Ecto neural progenitor cell (in vitro differentiated cells): ENCODE measurements at regions not wholly inside any gene's neighbourhood (a gene's known extent, or its start where the extent isn't known, plus 50 kb on each side); places are given as distances from the start of the nearest gene placed in this dataset.

ENCODE experiments used
- DNase-seq: peaks from one replicate; pipeline ENCODE4 v3.0.0-alpha.2; 2018; ENCODE audit warnings: low spot score

DNA sequence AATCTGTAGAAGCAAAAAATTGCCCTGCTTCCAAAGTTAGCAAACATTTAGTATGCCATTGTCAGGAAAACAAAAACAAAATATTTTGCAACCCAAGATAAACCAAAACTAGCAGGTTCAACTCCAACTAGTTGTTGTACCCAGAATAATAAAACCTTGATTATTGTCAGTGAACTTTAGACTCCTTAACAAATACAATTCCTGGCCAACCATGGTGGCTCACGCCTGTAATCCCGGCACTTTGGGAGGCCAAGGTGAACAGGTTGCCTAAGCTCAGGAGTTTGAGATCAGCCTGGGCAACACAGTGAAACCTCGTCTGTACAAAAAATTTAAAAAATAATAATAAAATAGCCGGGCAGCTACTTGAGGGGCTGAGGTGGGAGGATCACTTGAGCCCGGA is 53.6 kb upstream of the EPCAM start:
- DNase-seq: no peak

DNA sequence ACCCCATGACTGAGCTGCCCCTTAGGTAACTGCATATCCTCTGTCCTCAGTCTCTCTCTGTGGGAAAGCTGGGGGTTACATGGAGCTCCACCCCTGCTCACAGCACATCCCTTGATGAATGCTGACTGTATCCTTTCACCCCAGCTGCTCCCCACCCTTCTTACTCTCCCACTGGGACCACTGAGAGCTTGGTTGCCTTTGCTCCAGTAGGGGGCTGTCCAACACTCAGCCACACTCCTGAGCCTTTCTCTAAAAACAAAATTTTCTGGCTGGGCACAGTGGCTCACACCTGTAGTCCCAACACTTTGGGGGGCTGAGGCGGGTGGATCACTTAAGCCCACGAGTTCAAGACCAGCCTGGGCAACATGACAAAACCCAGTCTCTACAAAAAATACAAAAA is 55.4 kb upstream of the EPCAM start:
- no peak for DNase-seq

DNA sequence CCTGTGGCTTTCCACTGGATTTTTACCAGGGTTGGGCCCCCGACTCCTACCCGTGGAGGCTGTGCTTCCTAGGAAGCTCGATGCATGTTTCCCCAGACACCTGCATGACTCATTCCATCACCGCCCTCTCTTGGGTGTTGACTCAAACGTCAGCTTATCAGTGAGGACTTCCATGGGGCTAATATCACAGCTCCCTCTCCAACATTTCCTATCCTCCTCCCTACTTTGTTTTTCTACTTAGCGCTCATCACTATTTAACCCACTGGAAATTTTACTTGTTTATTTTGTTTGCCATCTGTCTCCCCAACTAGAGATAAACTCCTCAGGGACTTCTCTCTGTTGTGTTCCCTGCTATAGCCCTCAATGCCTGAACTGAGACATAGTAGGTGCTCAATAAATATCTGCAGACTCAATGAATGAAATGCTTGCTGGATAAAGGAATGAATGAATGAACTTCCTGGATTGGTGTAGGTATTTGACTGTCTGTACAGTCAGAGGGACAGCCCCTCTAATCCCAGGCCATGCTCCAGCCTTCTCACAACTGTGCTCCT is 55.9 kb upstream of the EPCAM start:
- no peak for DNase-seq

DNA sequence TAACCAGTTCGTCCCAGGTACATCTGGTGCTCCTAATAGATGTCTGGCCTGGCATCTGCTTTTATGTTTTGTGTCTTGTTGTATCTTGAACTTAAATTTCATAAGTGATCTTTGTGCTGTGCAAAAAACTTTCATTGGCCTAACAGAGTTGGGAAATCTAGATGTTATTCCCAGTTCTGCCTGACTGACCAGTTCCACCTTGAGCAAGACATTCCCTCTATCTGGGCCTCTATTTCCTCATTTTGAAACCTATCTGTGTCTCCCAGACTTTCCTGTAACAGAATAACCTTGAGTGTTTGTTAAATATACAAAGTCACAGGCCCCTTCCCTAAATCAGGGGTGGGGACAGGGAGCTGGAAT is 56.6 kb upstream of the EPCAM start:
- DNase-seq: no peak

DNA sequence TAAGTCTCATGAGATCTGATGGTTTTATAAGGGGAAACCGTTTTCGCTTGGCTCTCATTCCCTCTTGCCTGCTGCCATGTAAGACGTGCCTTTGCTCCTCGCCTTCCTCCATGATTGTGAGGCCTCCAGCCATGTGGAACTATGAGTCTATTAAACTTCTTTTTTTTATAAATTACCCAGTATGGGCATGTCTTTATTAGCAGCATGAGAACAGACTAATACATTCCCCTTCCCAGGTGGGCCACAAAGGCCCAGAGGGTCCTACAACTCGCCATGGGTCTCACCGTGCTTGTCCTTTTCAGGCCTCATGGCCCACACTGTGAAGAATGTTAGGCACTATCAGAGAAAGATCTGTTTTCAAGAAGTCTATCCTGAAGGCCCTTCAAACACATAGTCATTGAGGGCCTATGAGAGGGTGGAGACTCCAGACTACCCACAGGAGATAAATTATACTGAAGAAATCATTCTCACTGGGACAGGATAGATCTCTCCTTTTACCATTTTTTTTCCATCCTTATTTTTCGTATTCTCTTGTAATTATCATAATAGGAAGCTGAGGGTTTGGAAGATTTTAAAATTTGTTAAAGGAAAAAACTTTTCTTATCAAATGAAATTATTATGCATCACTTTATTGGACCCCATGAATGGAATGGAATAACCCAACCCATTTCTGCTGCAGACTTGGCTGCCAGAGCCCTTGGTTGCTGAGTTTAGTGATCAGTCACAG is 57.2 kb upstream of the EPCAM start:
- DNase-seq: no peak

DNA sequence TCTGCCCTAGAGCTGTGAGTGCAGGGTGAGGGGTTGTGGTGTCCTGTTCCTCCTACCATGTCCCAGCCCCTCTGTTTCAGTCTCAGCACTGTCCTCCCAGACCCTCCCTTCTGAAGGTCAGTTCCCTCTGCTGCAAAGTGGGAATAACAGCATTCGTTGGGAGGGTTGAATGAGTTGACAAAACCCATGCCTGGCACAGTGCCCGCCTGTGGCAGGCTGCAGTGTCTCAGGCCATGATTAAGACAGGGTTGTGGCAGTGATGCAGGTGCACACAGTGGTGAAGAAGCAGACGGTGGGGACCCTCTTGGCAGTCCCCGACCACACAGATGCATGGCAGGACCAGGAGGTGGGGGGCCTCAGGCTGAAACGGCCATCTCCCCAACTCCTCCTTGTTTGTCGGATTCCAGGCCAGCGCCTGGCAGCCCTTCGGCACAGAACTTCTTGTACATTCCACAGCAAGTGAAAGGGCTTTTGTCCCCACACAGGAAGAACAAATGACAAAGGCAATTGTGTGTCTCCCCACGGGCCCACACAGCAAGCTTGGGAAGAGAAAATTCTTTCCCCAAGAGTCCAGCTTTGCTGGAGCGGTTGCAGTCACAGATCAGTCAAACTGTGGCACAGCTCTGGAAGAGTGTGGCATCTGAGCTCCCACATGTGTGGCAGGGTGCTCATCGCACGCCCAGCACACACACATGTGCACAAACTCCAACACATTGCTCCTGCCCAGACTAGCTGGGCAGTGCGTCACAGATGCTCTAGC is 58.1 kb upstream of the EPCAM start:
- DNase-seq: no peak

DNA sequence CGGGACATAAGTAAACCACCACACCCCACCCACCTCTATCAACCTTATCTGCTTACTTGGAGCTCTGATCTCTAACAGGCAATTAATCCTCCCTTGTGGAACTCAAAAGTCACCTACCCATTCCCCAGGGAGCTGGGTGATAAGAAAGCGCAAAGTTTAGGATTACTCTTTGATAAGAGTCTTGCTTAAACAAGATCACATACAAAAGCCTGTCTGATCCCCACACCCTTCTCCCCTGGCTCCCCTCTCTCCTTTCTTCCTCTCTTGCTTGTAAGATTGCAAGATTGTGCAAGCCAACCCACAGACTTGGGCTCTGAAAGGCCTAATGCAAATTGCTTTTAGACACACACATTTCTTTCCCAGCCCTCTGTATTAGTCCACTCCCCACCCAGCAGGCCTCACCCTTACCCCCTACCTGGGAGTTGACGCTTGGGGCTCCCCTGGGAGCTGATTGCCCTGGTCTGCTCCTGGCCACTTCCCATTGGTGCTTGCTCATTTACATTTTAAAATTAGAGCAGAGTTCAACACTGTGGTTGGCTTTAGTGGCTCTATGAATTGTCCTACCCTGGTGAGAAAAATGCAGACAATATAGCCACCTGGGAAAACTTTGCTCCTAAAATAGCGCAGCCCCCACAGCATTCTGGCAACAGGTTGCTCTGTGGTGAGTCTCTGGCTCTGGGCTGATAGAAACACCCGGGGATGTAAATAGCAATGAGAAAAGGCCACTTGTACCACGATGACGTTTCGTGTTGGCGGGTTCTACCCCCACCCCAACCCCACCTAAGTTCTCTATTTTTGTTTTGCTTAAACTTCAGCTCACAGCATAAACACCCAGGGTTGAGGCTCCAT is 58.9 kb upstream of the EPCAM start:
- DNase-seq: no peak

DNA sequence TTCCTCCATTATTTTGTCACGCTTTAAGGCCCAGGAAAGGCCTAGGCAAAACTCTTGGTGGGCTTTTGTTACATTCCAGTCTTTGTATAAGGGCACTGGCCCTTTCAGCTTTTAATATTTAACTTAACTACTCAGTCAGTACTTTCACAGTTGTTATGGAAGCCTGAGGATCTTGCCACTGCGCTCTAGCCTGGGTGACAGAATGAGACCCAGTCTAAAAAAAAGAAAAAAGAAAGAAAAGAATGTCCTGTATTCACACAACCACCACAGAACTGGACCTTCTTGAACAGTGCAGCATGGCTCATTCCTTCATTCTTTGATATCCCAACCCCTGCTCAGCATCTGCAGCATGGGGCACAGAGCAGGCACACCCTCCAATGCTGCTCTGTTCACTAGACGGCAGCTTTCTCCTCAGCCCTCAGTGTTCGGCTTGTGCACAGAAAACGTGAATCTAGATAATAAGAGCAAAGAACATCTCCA is 59.6 kb upstream of the EPCAM start:
- DNase-seq: no peak

DNA sequence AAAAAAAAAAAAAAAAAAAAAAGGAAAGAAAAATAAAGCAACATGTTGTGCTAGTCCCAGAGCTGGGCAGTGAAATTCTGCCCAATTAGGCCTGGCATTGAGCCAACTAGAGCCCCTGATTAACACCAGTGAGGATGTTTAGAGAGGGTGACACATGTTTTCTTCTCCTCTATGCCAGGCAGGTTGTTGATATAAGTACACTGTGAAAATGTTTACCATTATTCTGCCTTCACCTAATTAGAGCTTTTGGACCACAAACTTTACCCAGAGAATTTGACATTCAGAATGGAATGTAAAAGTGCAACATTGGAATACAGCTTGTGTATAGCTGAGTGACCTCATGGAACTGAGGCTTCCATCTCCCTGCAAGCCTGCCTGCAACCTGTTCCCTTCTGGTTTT is 62.0 kb upstream of the EPCAM start:
- DNase-seq: no peak

DNA sequence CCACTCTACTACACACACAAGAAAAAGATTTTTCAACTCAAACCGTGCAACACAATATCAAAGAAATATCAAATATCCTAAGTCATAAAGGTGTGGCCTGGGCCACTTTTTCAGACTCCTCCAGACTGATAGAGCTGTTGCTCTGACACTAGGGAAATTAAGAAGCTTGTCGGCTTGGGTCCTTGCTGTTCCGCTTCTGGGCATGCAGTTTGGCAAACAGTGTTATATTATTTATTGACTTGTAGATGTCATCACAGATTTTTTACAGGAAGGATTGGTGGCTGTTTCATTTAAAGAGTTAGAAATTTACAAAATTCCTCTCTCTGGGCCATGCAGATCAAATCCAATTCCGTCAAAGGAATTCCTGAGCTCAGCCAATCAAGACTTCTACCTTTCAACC is 64.5 kb upstream of the EPCAM start:
- no peak for DNase-seq

DNA sequence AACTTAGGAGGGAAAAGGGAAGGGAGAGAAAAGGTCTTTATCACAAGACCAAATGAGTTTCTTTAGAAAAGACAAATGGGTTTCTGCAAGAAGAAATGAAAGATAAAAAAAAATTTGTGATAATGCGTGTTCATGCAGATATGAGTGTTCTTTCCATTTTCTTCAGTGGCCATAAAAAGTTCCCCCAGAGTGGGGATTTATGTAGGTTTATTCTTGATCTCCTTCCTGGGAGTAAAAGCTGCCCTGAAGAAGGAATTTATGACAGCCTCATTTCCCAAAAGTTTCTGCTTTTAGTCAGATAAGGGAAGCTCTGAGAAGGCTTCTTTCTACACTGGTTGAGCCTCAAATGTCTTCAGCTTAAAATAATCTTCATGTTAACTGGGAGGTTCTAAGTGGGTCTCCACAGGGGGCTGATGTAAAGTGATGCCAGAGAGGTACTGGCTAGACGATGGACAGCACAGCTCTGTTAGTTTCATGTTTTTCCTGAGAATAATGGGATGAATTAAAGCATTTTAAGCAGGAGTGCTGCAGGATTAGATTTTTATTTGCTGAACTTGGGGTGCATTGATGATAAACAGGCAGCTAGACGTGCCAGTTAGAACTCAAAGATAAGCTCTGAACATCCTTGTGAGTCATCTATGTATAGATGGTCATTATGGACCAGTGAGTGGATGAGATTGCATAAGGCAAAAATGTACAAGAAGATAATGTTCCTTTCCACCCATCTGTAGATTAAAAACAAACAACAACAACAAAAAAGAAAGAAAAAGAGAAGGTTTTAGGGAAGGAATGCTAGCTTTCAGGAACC is 65.6 kb upstream of the EPCAM start:
- DNase-seq: no peak

DNA sequence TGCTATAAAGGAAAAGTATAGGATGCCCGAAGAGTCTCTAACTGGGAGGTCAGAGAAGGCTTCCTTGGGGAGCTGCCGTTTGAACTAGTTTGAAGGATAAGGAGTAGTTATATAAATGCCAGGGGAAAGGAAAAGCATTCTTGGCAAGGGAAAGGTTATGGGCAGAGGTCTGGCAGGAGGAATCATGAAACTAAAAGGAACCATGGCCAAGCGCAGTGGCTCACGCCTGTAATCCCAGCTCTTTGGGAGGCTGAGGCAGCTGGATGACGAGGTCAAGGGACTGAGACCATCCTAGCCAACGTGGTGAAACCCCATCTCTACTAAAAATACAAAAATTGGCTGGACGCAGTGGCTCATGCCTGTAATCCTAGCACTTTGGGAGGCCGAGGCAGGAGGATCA is 66.8 kb upstream of the EPCAM start:
- DNase-seq: no peak

DNA sequence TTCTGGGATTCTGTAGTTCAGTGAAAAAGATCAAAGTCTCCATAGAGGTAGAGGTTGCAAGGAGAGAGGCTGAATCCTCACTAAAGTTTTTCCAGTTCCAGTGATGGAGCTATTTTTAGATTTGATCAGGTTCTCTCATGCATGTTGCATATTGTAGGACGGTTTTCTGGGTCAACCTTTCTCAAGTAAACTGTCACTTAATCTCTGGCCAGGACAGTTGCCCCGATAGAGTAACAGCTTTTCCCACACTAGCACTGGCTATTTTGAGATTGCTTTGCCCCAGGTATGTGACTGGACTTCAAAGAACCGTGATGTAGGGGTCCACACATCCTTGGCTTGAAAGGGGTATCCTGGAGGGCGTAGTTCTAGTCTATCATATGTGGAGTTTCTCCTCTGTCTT is 67.4 kb upstream of the EPCAM start:
- no peak for DNase-seq

DNA sequence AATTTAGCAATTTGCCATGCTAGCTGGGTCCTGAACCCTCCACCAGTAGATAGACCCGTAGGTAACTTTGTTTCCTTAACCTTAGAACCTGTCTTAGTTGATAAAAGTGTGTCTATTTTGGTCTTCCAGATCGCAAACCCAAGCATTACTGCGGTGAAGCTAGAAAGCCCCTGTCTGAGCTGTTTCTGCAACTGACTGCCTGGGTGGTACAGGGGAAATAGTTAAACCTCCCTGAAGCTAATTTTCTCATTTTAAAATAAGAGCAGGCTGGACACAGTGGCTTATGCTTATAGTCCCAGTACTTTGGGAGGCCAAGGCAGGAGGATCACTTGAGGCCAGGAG is 67.9 kb upstream of the EPCAM start:
- DNase-seq: no peak

DNA sequence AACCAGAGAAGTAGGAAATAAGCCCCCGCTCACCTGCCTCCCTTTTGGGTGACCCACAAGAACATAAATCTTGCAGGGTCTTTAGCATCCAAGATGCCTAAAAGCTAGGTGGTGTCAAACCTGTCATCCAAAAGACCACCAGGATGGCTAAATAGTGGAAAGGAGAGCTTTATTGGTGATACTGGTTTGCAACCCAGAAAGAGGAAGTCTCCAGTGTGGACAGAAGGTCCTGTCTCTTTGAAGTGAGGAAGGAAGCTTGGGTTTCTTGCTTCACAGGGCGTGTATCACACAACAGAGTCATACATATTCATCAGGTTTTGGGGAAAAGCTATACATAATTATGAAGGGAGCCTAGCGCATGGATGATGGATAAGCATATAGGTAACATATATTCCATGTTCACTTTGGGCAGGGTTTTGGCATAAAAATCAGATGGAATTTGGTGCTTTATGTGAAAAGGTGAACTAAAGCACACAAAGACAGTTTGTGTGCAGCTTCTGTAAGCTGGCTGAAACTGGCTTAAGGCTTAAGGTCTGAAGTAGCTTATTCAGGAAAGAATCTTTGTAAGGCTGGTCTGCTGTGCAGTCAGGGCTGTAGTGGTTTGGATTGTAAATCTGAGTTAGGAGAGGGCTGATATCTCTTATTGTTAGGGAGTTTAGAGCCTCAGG is 68.4 kb upstream of the EPCAM start:
- DNase-seq: no peak

DNA sequence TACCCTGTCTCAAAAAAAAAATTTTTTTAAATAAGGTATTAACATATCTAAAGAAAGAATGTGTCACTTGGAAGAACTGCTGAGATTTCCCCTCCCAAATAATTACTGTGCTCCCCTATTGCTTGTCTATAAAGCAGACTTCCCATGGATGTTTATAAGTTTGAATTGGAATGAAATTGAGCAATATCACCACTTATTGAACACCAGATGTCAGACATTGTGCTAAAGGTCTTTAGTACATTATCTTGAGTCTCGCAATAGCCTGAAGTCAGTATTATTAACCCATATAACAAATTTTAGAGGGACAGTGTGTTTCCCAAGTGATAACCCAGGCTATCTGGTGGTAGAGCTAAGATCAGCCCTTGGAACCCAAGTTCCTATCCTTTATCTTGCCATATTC is 69.0 kb upstream of the EPCAM start:
- no peak for DNase-seq

DNA sequence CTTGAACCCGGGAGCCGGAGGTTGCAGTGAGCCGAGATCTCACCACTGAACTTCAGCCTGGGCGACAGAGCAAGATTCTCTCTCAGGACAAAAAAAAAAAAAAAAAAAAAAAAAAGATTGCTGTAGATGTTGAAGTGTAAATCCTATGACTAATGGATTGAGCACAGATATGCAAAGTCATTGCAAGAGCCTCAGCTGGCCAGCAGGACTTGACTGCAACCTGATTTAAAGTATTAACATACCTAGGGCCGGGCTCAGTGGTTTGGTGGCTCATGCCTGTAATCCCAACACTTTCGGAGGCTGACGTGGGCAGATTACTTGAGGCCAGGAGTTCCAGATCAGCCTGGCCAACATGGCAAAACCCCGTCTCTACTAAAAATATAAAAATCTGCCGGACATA is 69.6 kb upstream of the EPCAM start:
- DNase-seq: no peak

DNA sequence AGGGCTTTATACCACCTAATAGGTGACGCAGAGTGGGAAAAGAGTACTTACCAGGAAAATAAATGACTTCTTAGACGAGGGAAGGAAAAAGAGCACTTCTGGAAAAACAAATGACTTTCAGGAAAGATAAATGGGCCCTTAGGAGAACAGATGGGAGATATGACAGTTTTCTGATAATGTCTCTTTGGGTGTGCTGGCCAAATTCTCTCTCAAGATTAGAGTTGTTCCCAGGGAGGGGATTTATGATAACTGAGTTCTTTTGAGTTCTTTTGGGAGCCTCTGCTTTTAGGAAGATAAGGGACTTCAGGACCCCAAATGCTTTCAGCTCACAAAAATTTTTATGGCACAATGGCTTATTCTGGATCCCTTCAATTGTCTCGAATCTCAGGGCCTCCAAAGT is 70.3 kb upstream of the EPCAM start:
- DNase-seq: no peak

DNA sequence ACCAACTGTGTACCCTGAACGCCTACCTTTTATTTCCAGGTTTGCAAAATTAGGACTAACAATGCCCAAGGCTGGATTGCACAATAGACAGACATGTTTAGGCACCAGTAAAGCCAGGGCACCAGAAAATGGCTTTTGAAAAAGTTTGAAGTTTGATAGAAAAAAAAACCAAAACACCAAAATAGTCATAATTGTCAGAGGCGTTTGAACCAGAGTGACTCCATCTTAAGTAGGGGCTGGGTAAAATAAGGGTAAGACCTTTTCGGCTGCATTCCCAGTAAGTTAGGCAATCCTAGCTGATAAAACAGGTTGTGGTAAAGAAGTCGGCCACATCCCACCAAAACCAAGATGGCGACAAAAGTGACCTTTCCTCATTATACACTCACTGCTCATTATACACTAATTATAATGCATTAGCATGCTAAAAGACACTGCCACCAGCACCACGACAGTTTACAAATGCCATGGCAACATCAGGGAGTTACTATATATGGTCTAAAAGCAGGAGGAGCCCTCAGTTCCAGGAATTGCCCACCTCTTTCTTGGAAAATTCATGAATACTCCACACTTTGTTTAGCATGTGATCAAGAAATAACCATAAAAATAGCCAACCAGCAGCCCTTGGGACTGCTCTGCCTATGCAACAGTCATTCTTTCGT is 71.2 kb upstream of the EPCAM start:
- DNase-seq: no peak

DNA sequence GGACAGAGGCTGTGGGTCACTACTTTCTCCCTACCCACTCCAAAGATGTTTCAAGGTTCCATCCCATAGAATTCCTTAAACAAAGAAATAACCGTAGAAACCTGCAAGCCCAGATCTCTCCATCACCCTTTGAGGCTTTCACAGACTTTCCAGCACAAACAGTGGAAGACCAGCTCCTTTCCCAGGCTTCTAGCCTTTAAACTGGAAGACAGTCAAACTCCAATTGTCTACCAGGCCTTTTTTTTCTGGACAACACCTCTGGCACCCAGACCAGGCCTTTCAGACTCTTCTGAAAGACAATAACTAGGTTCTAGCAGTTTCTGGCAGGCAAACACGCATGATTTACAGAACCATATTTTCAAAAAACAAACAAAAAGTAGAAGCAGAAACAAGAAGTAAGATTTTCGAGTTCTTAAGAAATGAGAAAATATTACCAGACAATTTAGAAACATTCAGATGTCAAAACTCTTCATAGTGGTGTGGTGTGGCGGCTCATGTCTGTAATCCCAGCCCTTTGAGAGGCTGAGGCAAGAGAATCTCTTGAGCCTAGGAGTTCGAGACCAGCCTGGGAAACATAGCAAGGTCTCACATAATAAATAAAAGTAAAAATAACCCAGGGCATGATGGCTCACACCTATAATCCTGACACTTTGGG is 73.0 kb upstream of the EPCAM start:
- no peak for DNase-seq
